OCI-M2 (cell line): ENCODE measurements at regions not wholly inside any gene's neighbourhood (a gene's known extent, or its start where the extent isn't known, plus 50 kb on each side); places are given as distances from the start of the nearest gene placed in this dataset.

Source experiments
- DNase-seq: peaks from one replicate; lab custom pipeline; 2025; ENCODE audit not compliant: unreplicated experiment; lab: John Stamatoyannopoulos, UW

GRCh38 chr10:88126699-88127098, 263.3 kb downstream of the PTEN start:
- DNase-seq, result no peak

- no peak for DNase-seq
Observed at GRCh38 chr10:88127269-88127668, 263.8 kb downstream of the PTEN start.

DNA sequence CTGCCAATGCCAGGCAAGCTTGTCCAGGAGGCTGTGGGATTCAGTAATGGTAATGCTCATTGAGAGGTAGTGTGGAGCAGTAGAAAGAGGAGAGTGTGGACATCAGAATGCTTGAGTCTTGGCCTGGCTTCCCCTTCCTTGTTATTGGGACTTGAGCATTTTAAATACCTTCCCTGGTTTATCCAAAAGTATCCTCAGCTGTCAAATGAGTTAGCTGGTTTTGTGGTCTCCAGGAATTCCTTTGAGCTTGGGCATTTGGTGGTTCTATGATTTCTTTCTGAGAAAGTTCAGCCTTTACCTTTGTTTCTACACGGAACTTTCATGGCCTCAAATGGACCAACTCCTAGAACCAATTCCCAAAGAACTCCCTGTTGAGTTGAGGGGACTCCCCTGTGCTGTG, 264.3 kb downstream of the PTEN start:
- no peak for DNase-seq

DNA sequence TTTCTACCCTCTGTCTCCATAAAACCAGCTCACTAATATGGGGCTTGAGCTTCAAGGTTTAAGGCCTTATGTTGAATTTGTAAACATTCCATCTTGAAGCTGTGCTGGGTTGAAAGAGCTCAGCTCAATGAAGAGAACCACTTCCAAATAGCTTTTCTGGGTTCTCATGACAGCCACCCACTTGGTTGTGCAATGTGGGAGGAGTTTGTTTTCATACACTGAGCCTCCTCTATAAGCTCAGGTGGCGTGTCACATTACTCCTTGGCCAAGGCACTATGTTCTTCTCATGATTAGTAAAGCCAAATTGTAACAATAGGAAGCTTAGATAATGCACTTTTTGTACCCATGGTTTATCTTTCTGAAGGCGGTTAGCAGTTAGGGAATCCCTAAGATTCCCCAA, 265.6 kb downstream of the PTEN start:
- no peak for DNase-seq

- DNase-seq, result no peak
Observed at GRCh38 chr10:88130912-88131311, 267.5 kb downstream of the PTEN start.

- no peak for DNase-seq
Observed at GRCh38 chr10:88131511-88132139, 268.2 kb downstream of the PTEN start.

GRCh38 chr10:88136712-88137111, 273.3 kb downstream of the PTEN start:
- DNase-seq, result no peak

GRCh38 chr10:88138319-88138848, 275.0 kb downstream of the PTEN start:
- DNase-seq, result no peak

DNA sequence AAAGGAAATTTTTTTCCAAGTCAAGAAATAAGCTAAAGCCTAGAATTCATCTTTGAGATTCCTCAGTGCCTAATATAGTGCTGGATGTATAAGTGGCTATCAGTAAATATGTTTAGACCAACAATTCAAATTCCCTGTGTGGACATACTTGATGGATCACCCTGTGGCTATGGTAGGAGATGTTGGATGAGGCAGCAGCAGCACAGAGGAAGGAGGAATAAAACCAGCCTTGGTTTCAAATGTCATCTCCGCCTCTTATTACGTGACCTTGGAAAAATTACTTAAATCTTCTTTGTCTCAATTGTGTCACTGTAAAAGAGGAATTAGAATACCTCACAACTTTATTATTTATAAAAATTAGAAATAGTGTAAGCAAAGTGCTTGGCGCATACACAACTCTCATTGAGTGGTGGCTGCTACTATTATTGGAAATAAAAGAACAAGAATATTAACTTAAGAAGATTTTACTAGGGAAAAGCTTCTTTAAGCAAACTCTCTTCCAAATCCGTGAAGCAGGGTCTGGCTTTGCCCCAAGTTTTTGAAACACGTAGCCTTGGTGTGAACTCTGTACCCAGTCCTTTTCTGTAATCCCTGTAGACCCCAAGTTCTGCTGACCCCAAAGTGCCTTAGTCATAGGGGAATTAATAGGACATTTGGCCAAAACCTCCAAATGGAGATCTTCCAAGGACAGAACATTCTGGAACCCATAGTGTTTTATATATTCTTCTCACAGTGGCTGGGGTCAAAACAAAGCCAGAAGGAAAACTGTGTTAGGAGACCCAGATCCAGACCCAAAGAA, 283.8 kb downstream of the PTEN start:
- no peak for DNase-seq

DNA sequence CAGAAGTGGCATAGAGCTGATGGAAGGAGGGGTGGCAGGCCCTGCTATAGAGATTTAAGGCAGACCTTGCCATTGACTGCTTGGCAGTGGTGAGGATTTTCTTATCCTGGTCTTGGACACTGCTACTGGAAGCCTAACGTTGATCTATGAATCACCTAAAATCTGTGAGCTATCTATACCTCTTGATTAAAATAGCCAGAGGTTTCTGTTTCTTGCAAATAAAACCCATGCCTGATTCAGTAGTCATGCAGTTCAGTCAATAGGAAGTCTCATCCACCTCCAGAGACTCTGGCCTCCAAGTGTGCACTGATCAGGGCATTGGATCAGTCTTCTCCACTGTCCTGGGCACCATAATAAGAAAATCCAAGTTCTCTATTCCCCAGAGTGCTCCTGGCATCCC, 286.5 kb downstream of the PTEN start:
- DNase-seq, result no peak

- no peak for DNase-seq
Observed at GRCh38 chr10:88150339-88150738, 286.9 kb downstream of the PTEN start.

DNA sequence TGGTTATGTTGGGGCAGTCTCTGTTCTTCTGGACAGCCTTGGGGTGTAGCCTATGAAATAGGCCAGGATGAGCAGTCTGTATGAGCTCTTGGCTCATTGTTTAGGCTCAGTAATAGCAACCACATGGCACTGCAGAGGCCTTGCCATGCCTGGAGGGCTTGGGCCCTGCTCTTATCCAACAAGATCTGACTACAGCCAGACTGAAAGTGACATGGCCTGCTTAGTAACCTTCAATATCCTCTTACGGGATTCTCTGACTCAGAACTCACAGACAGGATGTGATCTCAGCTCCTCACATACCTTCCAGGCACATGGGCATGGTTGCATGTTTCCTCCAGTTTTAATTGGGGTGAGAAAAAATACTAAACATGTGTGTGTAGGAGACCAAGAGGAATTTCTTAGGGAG, 289.3 kb downstream of the PTEN start:
- no peak for DNase-seq

GRCh38 chr10:88154596-88155250, 291.3 kb downstream of the PTEN start:
- no peak for DNase-seq

DNA sequence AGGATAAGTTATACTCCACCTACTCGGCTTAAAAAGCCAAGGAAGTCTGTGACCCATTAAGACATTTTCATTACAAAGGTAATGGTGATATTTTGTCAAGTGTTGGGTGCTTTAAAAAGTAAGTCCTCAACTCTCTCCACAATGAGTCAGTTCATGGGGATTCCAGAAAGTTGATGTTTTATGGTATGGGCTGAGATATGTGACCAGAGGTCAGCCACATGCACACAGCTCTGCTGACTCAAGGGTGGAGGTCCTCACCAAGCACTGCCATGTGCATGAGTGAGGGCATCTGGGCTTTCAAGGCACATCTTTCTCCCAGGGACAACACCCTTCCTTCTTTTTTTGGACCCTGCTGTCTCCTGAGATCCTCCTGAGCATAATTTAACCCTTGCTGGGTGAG, 292.9 kb downstream of the PTEN start:
- DNase-seq, result no peak

- no peak for DNase-seq
Observed at GRCh38 chr10:88157981-88158465, 294.6 kb downstream of the PTEN start.

DNA sequence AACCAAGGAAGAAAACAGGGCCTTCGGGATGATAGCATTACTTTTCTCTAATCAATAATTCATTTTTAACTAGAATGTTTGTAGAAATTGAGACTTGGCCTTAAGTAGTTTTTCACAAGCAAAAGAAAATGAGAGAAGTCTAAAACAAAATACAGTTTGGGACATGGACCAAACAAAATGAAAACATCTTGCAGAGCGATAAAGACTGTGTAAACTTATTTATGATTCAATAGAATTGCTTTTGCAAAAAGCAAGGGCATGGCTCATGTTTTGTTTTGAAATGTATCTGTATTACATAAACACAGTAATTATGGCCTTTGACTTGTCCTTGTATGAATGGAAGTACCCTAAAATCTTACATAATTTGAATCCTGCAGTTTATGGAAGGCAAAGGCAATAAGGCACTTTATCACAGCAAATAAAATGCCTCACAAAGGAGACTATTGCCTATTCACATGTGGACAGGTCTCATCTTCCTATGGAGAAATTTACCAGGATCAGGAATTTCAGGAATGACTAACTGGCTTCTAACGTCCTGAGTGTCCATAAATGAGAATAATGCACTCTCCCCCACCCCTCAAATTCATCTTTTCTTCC, 295.2 kb downstream of the PTEN start:
- DNase-seq, result no peak

GRCh38 chr10:88159127-88159829, 295.9 kb downstream of the PTEN start:
- DNase-seq, result no peak

- DNase-seq, result no peak
Observed at GRCh38 chr10:88161070-88161469, 297.6 kb downstream of the PTEN start.

DNA sequence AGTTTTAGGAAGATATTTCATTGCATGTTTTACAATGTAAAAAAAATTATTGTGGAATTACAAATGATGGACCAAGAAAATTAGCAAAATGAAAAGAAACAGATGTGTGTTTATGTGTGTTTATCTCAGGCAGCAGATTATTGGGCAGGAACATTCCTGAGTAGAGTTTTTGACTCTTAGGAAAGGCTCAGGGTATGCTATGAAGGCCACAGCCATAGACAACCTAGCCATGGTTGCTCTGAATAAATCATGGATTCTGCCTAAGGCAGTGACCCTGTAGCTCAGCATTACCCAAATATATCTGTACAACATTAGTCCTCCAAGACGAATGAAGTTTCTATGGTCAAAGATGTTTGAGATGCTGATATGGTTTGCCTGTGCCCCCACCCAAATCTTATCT, 298.3 kb downstream of the PTEN start:
- DNase-seq, result no peak

- no peak for DNase-seq
Observed at GRCh38 chr10:88162852-88163251, 299.4 kb downstream of the PTEN start.

- no peak for DNase-seq
Observed at GRCh38 chr10:88163572-88163971, 300.1 kb downstream of the PTEN start.
